ENCODE measurements at regions not wholly inside any gene's neighbourhood (a gene's known extent, or its start where the extent isn't known, plus 50 kb on each side); places are given as distances from the start of the nearest gene placed in this dataset.
A peak's percentile ranks its signal among the peaks of the same experiment; 100 is the strongest.
"Not testable (repeated sequence)": the region's sequence is repeated elsewhere in the genome, so short reads cannot be mapped to it uniquely, and the experiment has no call there.

- H3K9me3 ChIP-seq; H3K27ac ChIP-seq; H3K27me3 ChIP-seq (ENCODE audit: low read depth); H3K4me3 ChIP-seq; H3K36me3 ChIP-seq; intact Hi-C loops (cut with DNase I); ATAC-seq; DNase-seq: not testable (repeated sequence)
- H3K4me1 ChIP-seq, result peaks cover 21% of the 10 kb centered on the region
Observed at GRCh38 chr1:228796945-228797344, 61.7 kb downstream of the RHOU start.

- peaks cover 27% of the 10 kb centered on the region for H3K4me1 ChIP-seq
- H3K9me3 ChIP-seq, result no peaks in the 10 kb centered on the region
- H3K27me3 ChIP-seq (ENCODE audit: low read depth), result no peaks in the 10 kb centered on the region
- no peak for TF ChIP-seq CTCF (IDR thresholded peaks at IDR 0.05)
- intact Hi-C loops (cut with DNase I), result no loop called here
- DNase-seq (no peak), ATAC-seq (no peak)
- no peak overlapping the region for H3K27ac ChIP-seq
- H3K36me3 ChIP-seq, result no peaks in the 10 kb centered on the region
- H3K4me3 ChIP-seq, result no peak overlapping the region
Observed at GRCh38 chr1:228798035-228798434, 62.8 kb downstream of the RHOU start.

- DNase-seq, result no peak
- Histone ChIP-seq H3K27ac (no peak overlapping the region), H3K36me3 (no peaks in the 10 kb centered on the region), H3K9me3 (no peaks in the 10 kb centered on the region), H3K27me3 (ENCODE audit: low read depth) (no peaks in the 10 kb centered on the region), H3K4me1 (peaks cover 29% of the 10 kb centered on the region), H3K4me3 (no peak overlapping the region)
- no peak for ATAC-seq
- TF ChIP-seq CTCF (IDR thresholded peaks at IDR 0.05), result no peak
- intact Hi-C loops (cut with DNase I), result no loop called here
Observed at GRCh38 chr1:228798548-228798947, 63.3 kb downstream of the RHOU start.

- Histone ChIP-seq H3K27me3 (ENCODE audit: low read depth) (no peaks in the 10 kb centered on the region), H3K4me3 (no peak overlapping the region), H3K36me3 (no peaks in the 10 kb centered on the region), H3K27ac (no peak overlapping the region), H3K4me1 (peaks cover 29% of the 10 kb centered on the region), H3K9me3 (no peaks in the 10 kb centered on the region)
- intact Hi-C loops (cut with DNase I), result no loop called here
- no peak for TF ChIP-seq CTCF (IDR thresholded peaks at IDR 0.05)
- DNase-seq, result no peak
- no peak for ATAC-seq
Observed at GRCh38 chr1:228799924-228800323, 64.6 kb downstream of the RHOU start.

- no peak for TF ChIP-seq CTCF (IDR thresholded peaks at IDR 0.05)
- DNase-seq (no peak), ATAC-seq (no peak)
- H3K9me3 ChIP-seq, result no peaks in the 10 kb centered on the region
- H3K36me3 ChIP-seq, result no peaks in the 10 kb centered on the region
- H3K27me3 ChIP-seq (ENCODE audit: low read depth), result no peaks in the 10 kb centered on the region
- intact Hi-C loops (cut with DNase I), result no loop called here
- H3K4me1 ChIP-seq, result peaks cover 29% of the 10 kb centered on the region
- no peak overlapping the region for H3K4me3 ChIP-seq
- H3K27ac ChIP-seq, result no peak overlapping the region
Observed at GRCh38 chr1:228801068-228801467, 65.8 kb downstream of the RHOU start.

GRCh38 chr1:228802386-228803220 is 67.3 kb downstream of the RHOU start:
- Histone ChIP-seq H3K36me3 (no peaks in the 10 kb centered on the region), H3K27ac (peak overlapping the region; percentile 67), H3K9me3 (no peaks in the 10 kb centered on the region), H3K4me1 (peaks cover 29% of the 10 kb centered on the region), H3K4me3 (no peak overlapping the region), H3K27me3 (ENCODE audit: low read depth) (no peaks in the 10 kb centered on the region)
- ATAC-seq (peak; percentile 54 to 60), DNase-seq (no peak)
- intact Hi-C loops (cut with DNase I), result no loop called here
- no peak for TF ChIP-seq CTCF (IDR thresholded peaks at IDR 0.05)

All from lower lobe of right lung (tissue), 2 donors.